Duodenal mucosa (tissue), 2 donors: ENCODE measurements at regions not wholly inside any gene's neighbourhood (a gene's known extent, or its start where the extent isn't known, plus 50 kb on each side); places are given as distances from the start of the nearest gene placed in this dataset.

Experiments
- H3K27ac ChIP-seq: one replicate; pipeline ENCODE4 v1.7.0; 2013; ENCODE audit warnings: low read depth, low read length
- H3K27me3 ChIP-seq, 2 donors: one replicate each; pipeline ENCODE4 v1.7.0; 2013; ENCODE audit warnings: low read length in 2 of 2, control low read depth in 1 of 2; ENCODE audit not compliant: insufficient read depth in 2 of 2, control insufficient read depth in 1 of 2
- H3K36me3 ChIP-seq, 2 donors: one replicate each; pipeline ENCODE4 v1.7.0; 2013; ENCODE audit warnings: low read length in 2 of 2, control low read depth in 1 of 2; ENCODE audit not compliant: insufficient read depth in 2 of 2, control insufficient read depth in 1 of 2
- H3K4me1 ChIP-seq, 2 donors: one replicate each; pipeline ENCODE4 v1.7.0; 2013; ENCODE audit warnings: low read length in 2 of 2, control low read depth in 1 of 2; ENCODE audit not compliant: insufficient read depth in 2 of 2, control insufficient read depth in 1 of 2
- H3K4me3 ChIP-seq, 2 donors: one replicate each; pipeline ENCODE4 v1.7.0; 2013; ENCODE audit warnings: low read length in 2 of 2, low read depth in 1 of 2
- H3K9ac ChIP-seq, 2 donors: one replicate each; pipeline ENCODE4 v1.7.0; 2013; ENCODE audit warnings: low read length in 2 of 2, low read depth in 1 of 2
- H3K9me3 ChIP-seq, 2 donors: one replicate each; pipeline ENCODE4 v1.7.0; 2013; ENCODE audit warnings: low read length in 2 of 2, control low read depth in 1 of 2; ENCODE audit not compliant: control insufficient read depth in 1 of 2

- Histone ChIP-seq H3K9ac (no peak overlapping the region), H3K4me1 (no peaks in the 10 kb centered on the region), H3K9me3 (no peaks in the 10 kb centered on the region), H3K27me3 (no peaks in the 10 kb centered on the region), H3K27ac (no peak overlapping the region), H3K36me3 (no peaks in the 10 kb centered on the region), H3K4me3 (no peak overlapping the region)
These were observed 93.2 kb downstream of the PTCSC3 start for GRCh38 chr14:36083317-36083716.

GRCh38 chr14:36078080-36078479 is 98.4 kb downstream of the PTCSC3 start:
- H3K27me3 ChIP-seq, result no peaks in the 10 kb centered on the region

GRCh38 chr14:36076197-36076596 is 100.3 kb downstream of the PTCSC3 start:
- Histone ChIP-seq H3K9ac (no peak overlapping the region), H3K4me3 (no peak overlapping the region), H3K27ac (no peak overlapping the region), H3K9me3 (no peaks in the 10 kb centered on the region), H3K4me1 (no peaks in the 10 kb centered on the region), H3K27me3 (no peaks in the 10 kb centered on the region), H3K36me3 (no peaks in the 10 kb centered on the region)

More at GRCh38 chr14:36078080-36078479, 98.4 kb downstream of the PTCSC3 start:
- Histone ChIP-seq H3K27ac (no peak overlapping the region), H3K9me3 (no peaks in the 10 kb centered on the region), H3K4me3 (no peak overlapping the region), H3K4me1 (no peaks in the 10 kb centered on the region), H3K9ac (no peak overlapping the region), H3K36me3 (no peaks in the 10 kb centered on the region)

- Histone ChIP-seq H3K4me1 (no peaks in the 10 kb centered on the region), H3K4me3 (no peak overlapping the region), H3K9me3 (no peaks in the 10 kb centered on the region), H3K27ac (no peak overlapping the region), H3K27me3 (no peaks in the 10 kb centered on the region), H3K36me3 (no peaks in the 10 kb centered on the region), H3K9ac (no peak overlapping the region)
These were observed 101.3 kb downstream of the PTCSC3 start for GRCh38 chr14:36075203-36075602.

- H3K27me3 ChIP-seq, result no peaks in the 10 kb centered on the region
- no peak overlapping the region for H3K27ac ChIP-seq
- no peak overlapping the region for H3K4me3 ChIP-seq
- no peak overlapping the region for H3K9ac ChIP-seq
- no peaks in the 10 kb centered on the region for H3K36me3 ChIP-seq
- peaks cover 0 to 4% of the 10 kb centered on the region in 2 donors for H3K4me1 ChIP-seq
- H3K9me3 ChIP-seq, result no peaks in the 10 kb centered on the region
These were observed 105.8 kb downstream of the PTCSC3 start for GRCh38 chr14:36070720-36071043.

- no peak overlapping the region for H3K4me3 ChIP-seq
- H3K9ac ChIP-seq, result no peak overlapping the region
- H3K4me1 ChIP-seq, result peaks cover 0 to 4% of the 10 kb centered on the region in 2 donors
- no peaks in the 10 kb centered on the region for H3K27me3 ChIP-seq
- H3K9me3 ChIP-seq, result no peaks in the 10 kb centered on the region
- no peaks in the 10 kb centered on the region for H3K36me3 ChIP-seq
- no peak overlapping the region for H3K27ac ChIP-seq
These were observed 106.3 kb downstream of the PTCSC3 start for GRCh38 chr14:36070031-36070719.

- no peak overlapping the region for H3K9ac ChIP-seq
- no peaks in the 10 kb centered on the region for H3K36me3 ChIP-seq
- no peak overlapping the region for H3K4me3 ChIP-seq
- H3K4me1 ChIP-seq, result peaks cover 0 to 4% of the 10 kb centered on the region in 2 donors
- no peaks in the 10 kb centered on the region for H3K27me3 ChIP-seq
- H3K27ac ChIP-seq, result no peak overlapping the region
- H3K9me3 ChIP-seq, result no peaks in the 10 kb centered on the region
These were observed 107.0 kb downstream of the PTCSC3 start for GRCh38 chr14:36069535-36069900.

- Histone ChIP-seq H3K27me3 (no peaks in the 10 kb centered on the region), H3K9me3 (no peaks in the 10 kb centered on the region), H3K27ac (no peak overlapping the region), H3K4me1 (peaks cover 0 to 4% of the 10 kb centered on the region in 2 donors), H3K9ac (no peak overlapping the region), H3K4me3 (no peak overlapping the region), H3K36me3 (no peaks in the 10 kb centered on the region)
These were observed 107.6 kb downstream of the PTCSC3 start for GRCh38 chr14:36068777-36069534.

GRCh38 chr14:36067428-36068187 is 108.9 kb downstream of the PTCSC3 start:
- no peak overlapping the region for H3K27ac ChIP-seq
- H3K4me1 ChIP-seq, result peaks cover 0 to 4% of the 10 kb centered on the region in 2 donors
- no peak overlapping the region for H3K4me3 ChIP-seq
- H3K9ac ChIP-seq, result no peak overlapping the region
- no peaks in the 10 kb centered on the region for H3K27me3 ChIP-seq
- no peaks in the 10 kb centered on the region for H3K36me3 ChIP-seq
- H3K9me3 ChIP-seq, result no peaks in the 10 kb centered on the region

GRCh38 chr14:36066636-36067035 is 109.9 kb downstream of the PTCSC3 start:
- H3K36me3 ChIP-seq, result no peaks in the 10 kb centered on the region
- no peak overlapping the region for H3K9ac ChIP-seq
- no peak overlapping the region for H3K4me3 ChIP-seq
- H3K27ac ChIP-seq, result no peak overlapping the region
- no peaks in the 10 kb centered on the region for H3K27me3 ChIP-seq
- H3K9me3 ChIP-seq, result no peaks in the 10 kb centered on the region
- H3K4me1 ChIP-seq, result peaks cover 0 to 4% of the 10 kb centered on the region in 2 donors
